Lung (tissue), 11 donors: ENCODE measurements at regions not wholly inside any gene's neighbourhood (a gene's known extent, or its start where the extent isn't known, plus 50 kb on each side); places are given as distances from the start of the nearest gene placed in this dataset.

ENCODE experiments used
- ATAC-seq: fragments of 200-7000 bp; cut with Tn5 transposase; one replicate; pipeline ENCODE4 v1.9.1; 2020; ENCODE audit warnings: moderate number of reproducible peaks; ENCODE audit not compliant: insufficient read depth, low FRiP score
- DNase-seq, 3 donors: peaks; one replicate each; pipeline ENCODE4 v3.0.0-alpha.2; 2013 to 2017
- H3K27ac ChIP-seq, 2 donors: one replicate each; pipeline ENCODE4 v1.5.1; 2013; ENCODE audit warnings: mild to moderate bottlenecking in 2 of 2, moderate library complexity in 2 of 2, control low read depth in 1 of 2, inconsistent platforms in 1 of 2, low read depth in 1 of 2, low read length in 1 of 2
- H3K27me3 ChIP-seq, 3 donors: one replicate each; pipeline ENCODE4 v1.5.1; 2013; ENCODE audit warnings: low read length in 2 of 3; ENCODE audit not compliant: control insufficient read depth in 3 of 3, insufficient read depth in 3 of 3
- H3K36me3 ChIP-seq, 4 donors: one replicate each; pipeline ENCODE4 v1.5.1; 2013; ENCODE audit warnings: low read length in 4 of 4, mild to moderate bottlenecking in 1 of 4, moderate library complexity in 1 of 4; ENCODE audit not compliant: control insufficient read depth in 4 of 4, insufficient read depth in 4 of 4
- H3K4me1 ChIP-seq, 5 donors: one replicate each; pipeline ENCODE4 v1.5.1; 2013; ENCODE audit warnings: low read length in 5 of 5, mild to moderate bottlenecking in 2 of 5, moderate library complexity in 1 of 5; ENCODE audit not compliant: control insufficient read depth in 5 of 5, insufficient read depth in 5 of 5
- H3K4me3 ChIP-seq: one replicate; pipeline ENCODE4 v1.5.1; 2013; ENCODE audit warnings: mild to moderate bottlenecking, control low read depth, moderate library complexity
- H3K9ac ChIP-seq, 2 donors: one replicate each; pipeline ENCODE4 v1.5.1; 2013; ENCODE audit warnings: low read length in 2 of 2, control low read depth in 1 of 2; ENCODE audit not compliant: insufficient read depth in 1 of 2
- H3K9me3 ChIP-seq, 4 donors: one replicate each; pipeline ENCODE4 v1.5.1; 2013; ENCODE audit warnings: low read length in 3 of 4, mild to moderate bottlenecking in 1 of 4, moderate library complexity in 1 of 4; ENCODE audit not compliant: control insufficient read depth in 4 of 4, insufficient read depth in 3 of 4
- WGBS, 2 donors: extraction: QIAGEN DNeasy Blood & Tissue Kit; methylation state at CpG; one replicate each; pipeline ENCODE4 v1.1.7; 2013; 5-methylcytosine and 5-hydroxymethylcytosine counted together
- TF ChIP-seq, protein P1 (sequence below): IDR thresholded peaks from 2 replicates; pipeline ENCODE4 v1.5.1; 2012; ENCODE audit warnings: mild to moderate bottlenecking; ENCODE audit errors: control extremely low read depth, extremely low read depth
- donor health status: control.
- donor health status: control.
- donor health status: Bipolar disorder and iron deficiency.
- donor health status: healthy.
- donor health status: DM: yes; HTN: yes; CAD: no.

DNA sequence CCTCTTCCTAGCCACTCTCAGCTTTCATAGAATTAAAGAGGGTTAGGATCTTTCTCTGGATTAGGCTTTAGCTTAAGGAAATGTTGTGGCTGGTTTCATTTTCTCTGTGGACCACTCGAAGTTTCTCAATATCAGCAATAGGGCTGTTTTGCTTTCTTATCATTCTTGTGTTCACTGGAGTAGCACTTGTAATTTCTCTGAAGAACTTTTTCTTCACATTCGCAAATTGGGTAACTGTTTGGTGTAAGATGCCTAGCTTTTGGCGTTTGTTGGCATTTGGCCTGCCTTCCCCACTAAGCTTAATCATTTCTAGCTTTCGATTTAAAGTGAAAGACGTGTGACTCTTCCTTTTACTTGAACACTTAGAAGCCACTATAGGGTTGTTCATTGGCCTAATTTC, 210.8 kb upstream of the PROX1 start:
- no peak overlapping the region for H3K4me3 ChIP-seq
- no peaks in the 10 kb centered on the region for H3K36me3 ChIP-seq
- peak in 2 of 3 donors; percentile 22 to 64 for DNase-seq
- 61 to 88% methylated on average over 5 of the region's 5 CpGs for WGBS, 2 donors
- H3K27me3 ChIP-seq: no peaks in the 10 kb centered on the region
- peaks cover 0 to 1% (median 0%) of the 10 kb centered on the region in 4 donors for H3K9me3 ChIP-seq
- H3K27ac ChIP-seq: no peak overlapping the region
- H3K9ac ChIP-seq: no peak overlapping the region
- H3K4me1 ChIP-seq: peaks cover 0 to 5% (median 0%) of the 10 kb centered on the region in 5 donors
- TF ChIP-seq, protein P1, sequence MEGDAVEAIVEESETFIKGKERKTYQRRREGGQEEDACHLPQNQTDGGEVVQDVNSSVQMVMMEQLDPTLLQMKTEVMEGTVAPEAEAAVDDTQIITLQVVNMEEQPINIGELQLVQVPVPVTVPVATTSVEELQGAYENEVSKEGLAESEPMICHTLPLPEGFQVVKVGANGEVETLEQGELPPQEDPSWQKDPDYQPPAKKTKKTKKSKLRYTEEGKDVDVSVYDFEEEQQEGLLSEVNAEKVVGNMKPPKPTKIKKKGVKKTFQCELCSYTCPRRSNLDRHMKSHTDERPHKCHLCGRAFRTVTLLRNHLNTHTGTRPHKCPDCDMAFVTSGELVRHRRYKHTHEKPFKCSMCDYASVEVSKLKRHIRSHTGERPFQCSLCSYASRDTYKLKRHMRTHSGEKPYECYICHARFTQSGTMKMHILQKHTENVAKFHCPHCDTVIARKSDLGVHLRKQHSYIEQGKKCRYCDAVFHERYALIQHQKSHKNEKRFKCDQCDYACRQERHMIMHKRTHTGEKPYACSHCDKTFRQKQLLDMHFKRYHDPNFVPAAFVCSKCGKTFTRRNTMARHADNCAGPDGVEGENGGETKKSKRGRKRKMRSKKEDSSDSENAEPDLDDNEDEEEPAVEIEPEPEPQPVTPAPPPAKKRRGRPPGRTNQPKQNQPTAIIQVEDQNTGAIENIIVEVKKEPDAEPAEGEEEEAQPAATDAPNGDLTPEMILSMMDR: no peak
- no peak for ATAC-seq

DNA sequence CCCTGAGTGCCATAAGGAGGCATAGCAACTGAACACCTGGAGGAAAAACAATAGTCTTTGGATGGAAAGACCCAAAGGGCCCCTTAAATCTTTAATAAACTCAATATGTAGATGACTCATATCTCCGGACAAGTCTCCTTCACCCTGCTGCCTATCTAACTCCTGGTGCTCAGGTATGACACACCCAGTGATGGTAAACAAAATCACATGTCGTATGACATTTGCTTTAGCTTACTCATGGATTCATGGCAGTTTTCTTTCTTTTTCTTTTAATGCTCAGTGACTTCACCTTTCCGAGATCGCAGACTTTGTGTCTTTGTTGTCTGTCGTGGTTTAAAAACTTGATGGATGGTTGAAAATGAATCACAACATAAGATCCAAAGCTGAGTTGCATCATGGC, 208.5 kb upstream of the PROX1 start:
- no peak overlapping the region for H3K9ac ChIP-seq
- TF ChIP-seq, protein P1: no peak
- no peak for DNase-seq
- H3K27me3 ChIP-seq: no peaks in the 10 kb centered on the region
- no peak for ATAC-seq
- no peak overlapping the region for H3K27ac ChIP-seq
- 76 to 90% methylated on average over 5 of the region's 5 CpGs for WGBS, 2 donors
- no peaks in the 10 kb centered on the region for H3K36me3 ChIP-seq
- no peak overlapping the region for H3K4me3 ChIP-seq
- H3K4me1 ChIP-seq: peaks cover 0 to 5% (median 0%) of the 10 kb centered on the region in 5 donors
- H3K9me3 ChIP-seq: no peaks in the 10 kb centered on the region

DNA sequence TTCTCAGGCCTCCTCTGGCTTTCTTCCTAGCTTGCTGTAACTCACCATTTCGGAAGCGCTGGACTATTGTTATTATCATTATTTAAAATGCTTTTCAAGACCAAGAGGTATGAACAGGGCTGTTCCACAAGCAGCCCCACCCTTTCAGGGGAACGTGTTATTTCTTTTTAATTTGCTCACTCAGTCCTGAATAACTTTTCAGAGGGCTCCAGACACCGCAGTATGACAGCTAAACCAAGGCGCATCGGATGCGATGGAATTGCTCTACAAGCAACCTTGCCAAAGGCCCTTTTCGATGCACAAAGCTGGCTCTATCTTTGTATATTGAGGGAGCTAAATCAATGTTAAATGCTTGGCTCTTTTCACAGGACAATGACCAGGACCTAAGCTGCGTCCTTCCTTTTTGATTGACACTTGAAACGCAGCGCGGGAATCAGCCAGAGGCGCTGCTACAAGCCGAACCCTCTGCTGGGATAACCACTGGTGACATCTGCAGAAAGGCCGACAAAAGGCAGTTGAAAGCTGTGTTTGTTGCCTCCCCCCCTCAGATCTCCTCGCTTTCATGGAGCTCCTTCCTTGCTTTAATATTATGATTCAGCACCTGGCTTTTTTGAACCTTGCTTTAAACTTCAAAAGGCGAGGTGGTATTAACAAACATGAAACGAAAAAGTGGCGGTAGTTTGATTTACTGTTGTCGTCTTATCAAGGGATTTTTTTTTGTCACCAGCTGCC, 204.7 kb upstream of the PROX1 start:
- DNase-seq (no peak), ATAC-seq (no peak)
- H3K36me3 ChIP-seq: no peaks in the 10 kb centered on the region
- no peaks in the 10 kb centered on the region for H3K9me3 ChIP-seq
- no peak overlapping the region for H3K9ac ChIP-seq
- peaks cover 0 to 2% (median 0%) of the 10 kb centered on the region in 3 donors for H3K27me3 ChIP-seq
- WGBS, 2 donors: 74 to 78% methylated on average over 20 of the region's 20 CpGs
- H3K4me1 ChIP-seq: peaks cover 0 to 5% (median 0%) of the 10 kb centered on the region in 5 donors
- TF ChIP-seq, protein P1: no peak
- no peak overlapping the region for H3K4me3 ChIP-seq
- H3K27ac ChIP-seq: no peak overlapping the region
